ENCODE measurements at regions not wholly inside any gene's neighbourhood (a gene's known extent, or its start where the extent isn't known, plus 50 kb on each side); places are given as distances from the start of the nearest gene placed in this dataset.

GRCh38 chr7:10412422-10413019 lies 561.2 kb upstream of the PHF14 start:
- Histone ChIP-seq H3K9me3 (no peaks in the 10 kb centered on the region), H3K27ac (no peak overlapping the region), H3K36me3 (no peaks in the 10 kb centered on the region), H3K4me3 (no peak overlapping the region), H3K27me3 (no peaks in the 10 kb centered on the region), H3K4me1 (no peaks in the 10 kb centered on the region)
- TF ChIP-seq CTCF (IDR thresholded peaks at IDR 0.05), result peak; percentile 61 to 74
- no peak for DNase-seq (ENCODE audit: low spot score)

DNA sequence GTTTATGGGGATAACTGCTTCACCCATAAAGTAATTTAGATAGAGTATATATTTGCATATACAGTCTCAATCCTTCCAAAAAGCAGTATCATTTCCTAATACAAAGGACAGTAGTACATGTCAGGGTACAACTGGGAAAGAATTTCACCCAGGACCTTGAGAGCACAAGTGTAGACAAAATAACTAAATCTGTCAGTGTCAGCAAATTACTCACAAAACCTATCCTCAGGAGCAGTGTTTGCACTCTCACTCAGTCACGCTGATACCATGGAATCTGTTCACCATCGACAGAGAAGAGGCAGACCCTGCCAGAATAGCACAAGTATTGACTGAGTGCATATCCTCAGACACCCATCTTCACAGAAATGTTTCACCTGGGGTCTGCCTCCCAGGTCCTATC lies 554.7 kb upstream of the PHF14 start:
- Histone ChIP-seq H3K9me3 (no peaks in the 10 kb centered on the region), H3K4me3 (no peak overlapping the region), H3K36me3 (no peaks in the 10 kb centered on the region), H3K4me1 (no peaks in the 10 kb centered on the region), H3K27ac (no peak overlapping the region), H3K27me3 (no peaks in the 10 kb centered on the region)
- DNase-seq (ENCODE audit: low spot score), result no peak
- no peak for TF ChIP-seq CTCF (IDR thresholded peaks at IDR 0.05)

DNA sequence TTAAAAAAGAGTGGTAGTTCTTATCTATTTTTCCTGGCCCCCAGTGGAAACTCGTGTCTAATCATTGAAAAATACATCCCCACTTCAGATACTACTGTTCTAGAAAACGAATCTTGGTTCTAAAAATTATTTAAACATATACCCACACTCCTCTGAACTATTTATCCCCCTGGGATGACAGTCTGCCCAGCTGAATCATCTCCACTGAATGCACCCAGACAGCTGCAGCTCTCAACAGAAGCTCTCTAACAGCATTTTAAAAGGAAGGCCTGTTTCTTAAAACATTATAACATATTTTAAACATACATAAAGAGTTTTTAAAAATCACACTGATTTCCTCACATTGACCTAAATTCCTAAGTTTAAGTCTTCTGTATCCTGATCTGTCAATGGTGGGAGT lies 544.6 kb upstream of the PHF14 start:
- no peak overlapping the region for H3K4me3 ChIP-seq

GRCh38 chr7:10429511-10429910 lies 544.2 kb upstream of the PHF14 start:
- Histone ChIP-seq H3K27ac (no peak overlapping the region), H3K4me1 (no peaks in the 10 kb centered on the region), H3K9me3 (no peaks in the 10 kb centered on the region), H3K4me3 (no peak overlapping the region), H3K36me3 (no peaks in the 10 kb centered on the region), H3K27me3 (no peaks in the 10 kb centered on the region)
- DNase-seq (ENCODE audit: low spot score), result no peak
- no peak for TF ChIP-seq CTCF (IDR thresholded peaks at IDR 0.05)

More for the DNA sequence above, 544.6 kb upstream of the PHF14 start:
- no peak overlapping the region for H3K27ac ChIP-seq
- H3K36me3 ChIP-seq, result no peaks in the 10 kb centered on the region
- no peak for DNase-seq (ENCODE audit: low spot score)
- no peaks in the 10 kb centered on the region for H3K4me1 ChIP-seq
- no peak for TF ChIP-seq CTCF (IDR thresholded peaks at IDR 0.05)
- no peaks in the 10 kb centered on the region for H3K27me3 ChIP-seq
- no peaks in the 10 kb centered on the region for H3K9me3 ChIP-seq

DNA sequence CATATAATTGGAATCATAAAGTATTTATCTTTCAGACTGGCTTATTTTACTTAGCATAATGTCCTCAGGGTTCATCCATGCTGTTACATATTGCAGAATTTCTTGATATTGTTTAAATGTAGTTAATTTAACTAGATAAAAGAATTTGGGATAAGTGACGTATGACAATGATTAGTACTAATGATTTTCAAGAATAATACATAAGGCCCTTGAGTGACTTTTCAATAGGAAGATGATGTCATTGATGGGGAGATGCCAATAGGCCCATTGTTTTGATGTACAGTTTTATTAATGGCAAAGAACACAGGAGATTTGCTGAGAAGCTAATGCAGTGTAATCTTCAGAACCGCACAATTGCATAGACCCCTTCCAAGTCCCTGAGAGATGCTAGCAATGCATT lies 537.4 kb upstream of the PHF14 start:
- Histone ChIP-seq H3K36me3 (no peaks in the 10 kb centered on the region), H3K4me1 (no peaks in the 10 kb centered on the region), H3K9me3 (no peaks in the 10 kb centered on the region), H3K27ac (no peak overlapping the region), H3K27me3 (no peaks in the 10 kb centered on the region), H3K4me3 (no peak overlapping the region)
- DNase-seq (ENCODE audit: low spot score), result no peak
- no peak for TF ChIP-seq CTCF (IDR thresholded peaks at IDR 0.05)

- Histone ChIP-seq H3K4me1 (no peaks in the 10 kb centered on the region), H3K27me3 (no peaks in the 10 kb centered on the region), H3K27ac (no peak overlapping the region), H3K4me3 (no peak overlapping the region), H3K9me3 (no peaks in the 10 kb centered on the region), H3K36me3 (no peaks in the 10 kb centered on the region)
- no peak for TF ChIP-seq CTCF (IDR thresholded peaks at IDR 0.05)
- DNase-seq (ENCODE audit: low spot score), result no peak
These were observed 534.6 kb upstream of the PHF14 start for GRCh38 chr7:10439027-10439426.

All from right atrium auricular region (tissue), 2 donors.